T-cell (primary cell): ENCODE measurements at regions not wholly inside any gene's neighbourhood (a gene's known extent, or its start where the extent isn't known, plus 50 kb on each side); places are given as distances from the start of the nearest gene placed in this dataset.

Experiments used
- ATAC-seq, 4 experiments: fragments of 200-7000 bp in 3 of 4; fragments of 150-1000 bp in 1 of 4; cut with Tn5 transposase; replicated peaks in 1 of 4; 1 replicate in 3 of 4; 2 replicates in 1 of 4; pipeline ENCODE4 v1.10.0; 2021; ENCODE audit warnings: moderate library complexity in 3 of 4, mild to moderate bottlenecking in 2 of 4, moderate number of reproducible peaks in 1 of 4
- CTCF ChIA-PET, 2 donors: fragments of 300-600 bp; sonication (Branson Sonifier 250); formaldehyde crosslinking; loops; one replicate each; lab custom pipeline; 2022; ENCODE audit warnings: antibody characterized with exemption in 2 of 2; lab: Charles Lee
- POLR2A ChIA-PET, 2 donors: fragments of 300-600 bp; sonication (Branson Sonifier 250); formaldehyde crosslinking; loops; one replicate each; lab custom pipeline; 2022; ENCODE audit warnings: antibody characterized with exemption in 2 of 2; lab: Charles Lee
- DNase-seq, 35 experiments: peaks; one replicate each; pipeline versions ENCODE4 v3.0.0 to v3.0.0-alpha.2; 2013 to 2023
- H3K27ac ChIP-seq: one replicate; pipeline ENCODE4 v1.5.1; 2013; ENCODE audit warnings: low read length
- H3K27me3 ChIP-seq, 2 experiments: replicated peaks in 1 of 2; 1 replicate in 1 of 2; 2 replicates in 1 of 2; pipeline versions ENCODE4 v1.6.1 to v1.7.0; 2013; ENCODE audit warnings: low read length in 1 of 2, mixed read lengths in 1 of 2; ENCODE audit not compliant: control insufficient read depth in 2 of 2, insufficient read depth in 2 of 2; ENCODE audit errors: extremely low read depth in 1 of 2
- H3K36me3 ChIP-seq, 2 donors: 1 replicate in 1 of 2; 2 replicates in 1 of 2; pipeline versions ENCODE4 v1.6.1 to v1.7.0; 2013; ENCODE audit warnings: low read length in 1 of 2; ENCODE audit not compliant: control insufficient read depth in 2 of 2, insufficient read depth in 1 of 2; ENCODE audit errors: extremely low read depth in 1 of 2
- H3K4me1 ChIP-seq, 2 experiments: 1 replicate in 1 of 2; 2 replicates in 1 of 2; pipeline versions ENCODE4 v1.6.1 to v1.7.0; 2013; ENCODE audit warnings: low read length in 2 of 2, mixed read lengths in 1 of 2; ENCODE audit not compliant: insufficient read depth in 2 of 2, control insufficient read depth in 1 of 2; ENCODE audit errors: extremely low read depth in 1 of 2
- H3K4me3 ChIP-seq, 2 donors: 1 replicate in 1 of 2; 2 replicates in 1 of 2; pipeline versions ENCODE4 v1.5.1 to v1.7.0; 2013; ENCODE audit warnings: mild to moderate bottlenecking in 2 of 2, low read length in 1 of 2, moderate library complexity in 1 of 2; ENCODE audit not compliant: control insufficient read depth in 1 of 2; ENCODE audit errors: extremely low read depth in 1 of 2
- H3K9me3 ChIP-seq: 2 replicates; pipeline ENCODE4 v1.7.0; 2013
- H3K27ac Mint-ChIP-seq, 2 donors: one replicate each; pipeline ENCODE4 v1.8.0; 2020 to 2021; ENCODE audit warnings: mild to moderate bottlenecking in 2 of 2, mixed read lengths in 2 of 2
- H3K27me3 Mint-ChIP-seq, 2 donors: one replicate each; pipeline ENCODE4 v1.8.0; 2021 to 2022; ENCODE audit warnings: mixed read lengths in 2 of 2
- H3K36me3 Mint-ChIP-seq: one replicate; pipeline ENCODE4 v1.8.0; 2021; ENCODE audit warnings: mixed read lengths
- H3K4me1 Mint-ChIP-seq, 3 donors: one replicate each; pipeline ENCODE4 v1.8.0; 2020 to 2022; ENCODE audit warnings: mixed read lengths in 3 of 3, mild to moderate bottlenecking in 1 of 3
- H3K4me3 Mint-ChIP-seq, 3 donors: one replicate each; pipeline ENCODE4 v1.8.0; 2020 to 2022; ENCODE audit warnings: mild to moderate bottlenecking in 3 of 3, mixed read lengths in 3 of 3, moderate library complexity in 3 of 3
- H3K9me3 Mint-ChIP-seq, 3 donors: one replicate each; pipeline ENCODE4 v1.8.0; 2020 to 2022; ENCODE audit warnings: mixed read lengths in 3 of 3
- WGBS: methylation state at CpG from one replicate; pipeline ENCODE4 v1.1.5; 2013; ENCODE audit warnings: missing lambda C conversion rate; ENCODE audit not compliant: insufficient coverage; 5-methylcytosine and 5-hydroxymethylcytosine counted together

- Mint-ChIP-seq H3K9me3 (peaks cover 0 to 8% (median 0%) of the 10 kb centered on the region in 3 donors), H3K27me3 (peaks cover 0 to 4% of the 10 kb centered on the region in 2 donors), H3K4me1 (no peaks in the 10 kb centered on the region), H3K4me3 (no peak overlapping the region), H3K36me3 (no peaks in the 10 kb centered on the region), H3K27ac (no peak overlapping the region)
- no peak overlapping the region for H3K4me3 ChIP-seq
- no peaks in the 10 kb centered on the region for H3K27me3 ChIP-seq
- no peaks in the 10 kb centered on the region for H3K36me3 ChIP-seq
- no peaks in the 10 kb centered on the region for H3K9me3 ChIP-seq
- ChIA-PET CTCF (interaction anchor here in 1 of 2 donors (0.6 kb wide), 1 partner anchor 615 kb away, joined by 3 read pairs; no protein-coding TSS in a partner anchor), POLR2A (no interaction called here)
- 69% methylated on average over 2 of the region's 3 CpGs for WGBS
- ATAC-seq (no peak), DNase-seq (no peak)
- H3K27ac ChIP-seq, result no peak overlapping the region
- no peaks in the 10 kb centered on the region for H3K4me1 ChIP-seq
These were observed 96.6 kb upstream of the CLSTN2 start for GRCh38 chr3:139838269-139838957.

DNA sequence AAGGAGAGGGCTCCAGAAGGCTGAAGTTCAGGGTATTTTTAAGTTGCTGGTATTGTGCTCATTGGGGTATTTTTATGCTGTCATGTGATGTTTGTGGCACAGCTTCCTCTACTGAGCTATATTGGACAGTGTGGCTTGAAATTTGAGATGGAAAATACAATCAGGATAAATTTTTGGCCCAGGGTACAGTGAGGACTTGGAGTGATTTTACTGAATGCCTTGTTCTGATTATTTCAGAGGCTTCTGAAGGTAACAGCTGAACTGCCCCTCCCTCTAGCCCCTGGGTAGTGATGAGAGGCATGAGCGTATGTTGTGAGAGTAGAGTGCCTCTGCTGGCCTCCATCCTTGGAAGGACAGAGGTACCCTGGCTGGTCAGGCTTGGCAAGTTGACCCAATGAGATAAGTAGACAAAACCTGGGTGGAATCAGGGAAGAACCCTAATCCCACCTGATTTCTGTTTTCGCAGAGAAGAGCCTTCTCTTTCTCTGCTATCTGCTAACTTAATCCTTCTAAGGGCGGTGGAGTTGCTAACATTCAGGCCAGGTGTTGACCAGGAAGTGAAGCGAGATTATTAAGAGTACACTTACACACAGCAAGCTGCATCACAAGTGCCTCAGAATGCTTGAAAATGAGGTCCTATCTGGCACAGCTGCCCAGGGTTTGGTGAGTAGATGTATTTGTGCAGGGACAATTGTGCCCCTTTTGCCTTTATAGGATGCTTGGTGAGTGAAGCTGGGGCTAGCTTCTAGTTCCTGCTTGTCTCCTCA lies 98.1 kb upstream of the CLSTN2 start:
- CTCF ChIA-PET, result no interaction called here
- Histone ChIP-seq H3K27ac (no peak overlapping the region), H3K9me3 (no peaks in the 10 kb centered on the region), H3K27me3 (no peaks in the 10 kb centered on the region), H3K36me3 (no peaks in the 10 kb centered on the region), H3K4me3 (no peak overlapping the region), H3K4me1 (no peaks in the 10 kb centered on the region)
- DNase-seq, result no peak
- H3K27me3 Mint-ChIP-seq, result no peaks in the 10 kb centered on the region
- H3K4me1 Mint-ChIP-seq, result no peaks in the 10 kb centered on the region
- no peak overlapping the region for H3K27ac Mint-ChIP-seq
- no peaks in the 10 kb centered on the region for H3K36me3 Mint-ChIP-seq
- WGBS, result 92% methylated on average over 2 of the region's 4 CpGs
- no peak for ATAC-seq
- POLR2A ChIA-PET, result no interaction called here
- H3K9me3 Mint-ChIP-seq, result peaks cover 0 to 4% (median 0%) of the 10 kb centered on the region in 3 donors
- H3K4me3 Mint-ChIP-seq, result no peak overlapping the region

DNA sequence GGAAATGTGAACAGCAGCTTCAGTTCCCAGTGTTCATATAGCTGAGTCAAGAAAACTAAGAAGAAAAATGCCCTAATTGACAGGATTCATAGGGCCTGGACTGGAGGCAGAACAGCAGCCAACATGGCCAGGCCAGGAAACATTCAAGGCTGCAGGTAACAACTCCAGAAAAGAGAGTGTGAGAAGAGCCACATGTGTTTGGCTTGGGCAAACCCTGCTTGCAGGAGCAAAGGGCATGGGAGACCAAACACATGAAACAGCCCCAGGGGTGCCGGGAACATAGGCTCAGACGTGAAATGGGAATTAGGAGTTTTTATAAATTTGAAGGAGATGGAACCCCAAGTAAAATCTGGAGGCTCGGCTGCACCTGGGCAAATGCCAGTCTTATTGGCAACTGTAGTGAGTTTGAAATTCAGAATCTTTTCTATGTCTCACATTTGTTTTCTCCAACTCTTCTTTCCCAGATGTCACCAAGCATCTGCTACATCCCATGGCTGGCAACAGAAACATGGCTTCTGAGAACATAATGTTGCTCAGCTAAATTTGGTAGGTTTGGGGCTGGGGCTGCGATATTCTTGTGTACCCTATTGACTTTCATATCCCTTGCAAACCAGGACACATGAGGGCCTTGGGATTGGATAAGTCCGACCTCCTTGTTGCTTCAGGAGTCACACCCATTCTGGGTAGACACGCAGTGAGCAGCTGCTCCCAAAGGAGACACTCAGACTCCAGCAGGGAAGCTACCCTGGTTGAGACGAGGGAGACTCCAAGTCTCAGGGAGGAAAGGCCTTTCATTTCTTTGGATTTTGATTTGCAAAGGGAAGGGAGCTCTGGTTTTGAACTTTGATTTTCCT lies 98.9 kb upstream of the CLSTN2 start:
- ChIA-PET POLR2A (no interaction called here), CTCF (no interaction called here)
- no peaks in the 10 kb centered on the region for H3K9me3 ChIP-seq
- no peak for DNase-seq
- Mint-ChIP-seq H3K36me3 (no peaks in the 10 kb centered on the region), H3K27me3 (no peaks in the 10 kb centered on the region), H3K27ac (no peak overlapping the region), H3K9me3 (peaks cover 0 to 4% (median 0%) of the 10 kb centered on the region in 3 donors), H3K4me1 (no peaks in the 10 kb centered on the region), H3K4me3 (no peak overlapping the region)
- WGBS, result 80% methylated on average over 4 of the region's 7 CpGs
- H3K36me3 ChIP-seq, result no peaks in the 10 kb centered on the region
- H3K27me3 ChIP-seq, result no peaks in the 10 kb centered on the region
- no peaks in the 10 kb centered on the region for H3K4me1 ChIP-seq
- ATAC-seq, result no peak
- no peak overlapping the region for H3K27ac ChIP-seq
- H3K4me3 ChIP-seq, result no peak overlapping the region

GRCh38 chr3:139832998-139833397 lies 102.0 kb upstream of the CLSTN2 start:
- CTCF ChIA-PET, result no interaction called here
- Mint-ChIP-seq H3K27ac (no peak overlapping the region), H3K36me3 (no peaks in the 10 kb centered on the region), H3K4me1 (no peaks in the 10 kb centered on the region), H3K4me3 (no peak overlapping the region), H3K27me3 (peaks cover 0 to 3% of the 10 kb centered on the region in 2 donors), H3K9me3 (peaks cover 0 to 4% (median 0%) of the 10 kb centered on the region in 3 donors)
- no peaks in the 10 kb centered on the region for H3K4me1 ChIP-seq
- DNase-seq, result no peak
- POLR2A ChIA-PET, result no interaction called here
- ATAC-seq, result no peak
- WGBS, result 78% methylated on average over 2 of the region's 4 CpGs
- H3K27ac ChIP-seq, result no peak overlapping the region
- H3K36me3 ChIP-seq, result no peaks in the 10 kb centered on the region
- no peak overlapping the region for H3K4me3 ChIP-seq
- H3K9me3 ChIP-seq, result no peaks in the 10 kb centered on the region
- H3K27me3 ChIP-seq, result peaks cover 0 to 4% of the 10 kb centered on the region in 2 experiments

- H3K36me3 ChIP-seq, result no peaks in the 10 kb centered on the region
- H3K36me3 Mint-ChIP-seq, result no peaks in the 10 kb centered on the region
- H3K27me3 ChIP-seq, result peaks cover 0 to 4% of the 10 kb centered on the region in 2 experiments
- no peaks in the 10 kb centered on the region for H3K4me1 ChIP-seq
- no peaks in the 10 kb centered on the region for H3K4me1 Mint-ChIP-seq
- 73% methylated on average over 8 of the region's 11 CpGs for WGBS
- ATAC-seq (no peak), DNase-seq (no peak)
- H3K27me3 Mint-ChIP-seq, result peaks cover 0 to 3% of the 10 kb centered on the region in 2 donors
- ChIA-PET CTCF (interaction anchor here in 1 of 2 donors (1.0 kb wide), 1 partner anchor 1033 kb away, joined by 3 read pairs; no protein-coding TSS in a partner anchor), POLR2A (no interaction called here)
- H3K4me3 ChIP-seq, result no peak overlapping the region
- no peak overlapping the region for H3K27ac Mint-ChIP-seq
- H3K9me3 Mint-ChIP-seq, result peaks cover 0 to 4% (median 0%) of the 10 kb centered on the region in 3 donors
- no peak overlapping the region for H3K4me3 Mint-ChIP-seq
- H3K27ac ChIP-seq, result no peak overlapping the region
- H3K9me3 ChIP-seq, result no peaks in the 10 kb centered on the region
These were observed 104.2 kb upstream of the CLSTN2 start for GRCh38 chr3:139830817-139831216.

DNA sequence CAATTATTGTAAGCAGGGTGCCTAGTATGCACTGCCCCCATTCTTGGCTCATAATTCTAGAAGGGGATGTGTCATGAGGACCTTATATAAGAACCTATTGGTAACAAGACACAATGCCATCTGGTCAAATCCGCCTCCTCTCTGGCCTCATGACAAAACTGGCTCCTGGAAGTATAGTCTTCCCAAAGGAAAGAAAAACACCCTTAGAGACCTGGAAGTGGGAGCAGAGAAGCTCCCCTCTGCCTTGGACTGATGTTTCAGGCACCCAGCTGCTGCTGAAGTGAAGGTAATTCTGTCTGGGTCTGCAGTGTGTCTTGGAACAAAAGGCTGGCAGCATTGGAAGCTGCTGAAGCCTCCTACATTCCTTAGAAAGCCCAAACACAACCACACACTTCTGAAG lies 107.2 kb upstream of the CLSTN2 start:
- no peaks in the 10 kb centered on the region for H3K36me3 ChIP-seq
- ATAC-seq, result no peak
- H3K36me3 Mint-ChIP-seq, result no peaks in the 10 kb centered on the region

More for the DNA sequence above, 107.2 kb upstream of the CLSTN2 start:
- no peak for DNase-seq
- ChIA-PET POLR2A (no interaction called here), CTCF (no interaction called here)
- Histone ChIP-seq H3K9me3 (no peaks in the 10 kb centered on the region), H3K27me3 (peaks cover 0 to 4% of the 10 kb centered on the region in 2 experiments), H3K27ac (no peak overlapping the region), H3K4me3 (no peak overlapping the region), H3K4me1 (no peaks in the 10 kb centered on the region)
- Mint-ChIP-seq H3K27ac (no peak overlapping the region), H3K9me3 (no peaks in the 10 kb centered on the region), H3K4me3 (no peak overlapping the region), H3K27me3 (peaks cover 0 to 3% of the 10 kb centered on the region in 2 donors), H3K4me1 (no peaks in the 10 kb centered on the region)
- WGBS, result no CpG with 5 or more reads among the region's 1 CpG
